Tibial nerve (tissue), 4 donors: ENCODE measurements at regions not wholly inside any gene's neighbourhood (a gene's known extent, or its start where the extent isn't known, plus 50 kb on each side); places are given as distances from the start of the nearest gene placed in this dataset.

Source experiments
- DNase-seq, 2 donors: peaks; one replicate each; pipeline ENCODE4 v3.0.0-alpha.2; 2019; ENCODE audit warnings: low spot score in 2 of 2
- H3K27ac ChIP-seq, 4 donors: fragments of 200-600 bp; sonication (generic) in 3 of 4; one replicate each; pipeline ENCODE4 v1.5.1; 2017 to 2019; ENCODE audit warnings: mild to moderate bottlenecking in 1 of 4
- H3K27me3 ChIP-seq, 2 donors: fragments of 200-600 bp; sonication (generic) in 1 of 2; one replicate each; pipeline versions ENCODE4 v1.5.1 to v1.6.0; 2017 to 2019
- H3K36me3 ChIP-seq, 3 donors: fragments of 200-600 bp; sonication (generic); one replicate each; pipeline ENCODE4 v1.5.1; 2018 to 2019
- H3K4me1 ChIP-seq, 4 donors: fragments of 200-600 bp; sonication (generic) in 3 of 4; one replicate each; pipeline ENCODE4 v1.5.1; 2017 to 2019
- H3K4me3 ChIP-seq, 4 donors: fragments of 200-600 bp; sonication (generic) in 3 of 4; one replicate each; pipeline ENCODE4 v1.5.1; 2017 to 2019; ENCODE audit warnings: mild to moderate bottlenecking in 1 of 4, moderate library complexity in 1 of 4
- H3K9me3 ChIP-seq, 4 donors: fragments of 200-600 bp; sonication (generic) in 3 of 4; one replicate each; pipeline ENCODE4 v1.5.1; 2017 to 2019
- CTCF ChIP-seq, 5 experiments: fragments of 200-600 bp in 3 of 5; fragments of 450-650 bp in 2 of 5; sonication (generic) in 3 of 5; IDR thresholded peaks; one replicate each; pipeline ENCODE4 v1.5.1; 2016 to 2019; ENCODE audit warnings: antibody characterized with exemption in 5 of 5, mild to moderate bottlenecking in 3 of 5, moderate library complexity in 2 of 5
- EP300 ChIP-seq, 2 donors: sonication (generic); formaldehyde crosslinking; IDR thresholded peaks; one replicate each; pipeline ENCODE4 v1.6.1; 2017; ENCODE audit warnings: antibody characterized with exemption in 2 of 2, mild to moderate bottlenecking in 1 of 2
- POLR2A ChIP-seq, 2 donors: fragments of 450-650 bp; IDR thresholded peaks; one replicate each; pipeline ENCODE4 v1.6.1; 2017; ENCODE audit warnings: antibody characterized with exemption in 2 of 2, mild to moderate bottlenecking in 2 of 2, moderate library complexity in 2 of 2
- WGBS, 2 donors: methylation state at CpG; one replicate each; pipeline ENCODE4 v1.1.5; 2018; 5-methylcytosine and 5-hydroxymethylcytosine counted together

GRCh38 chr12:47025798-47026197, 53.6 kb upstream of the PCED1B start:
- H3K4me1 ChIP-seq, result no peaks in the 10 kb centered on the region
- H3K9me3 ChIP-seq, result no peaks in the 10 kb centered on the region
- H3K4me3 ChIP-seq, result no peak overlapping the region
- H3K36me3 ChIP-seq, result no peaks in the 10 kb centered on the region
- H3K27me3 ChIP-seq, result no peaks in the 10 kb centered on the region
- WGBS, 2 donors, result 92% methylated on average over 2 of the region's 2 CpGs
- TF ChIP-seq POLR2A (IDR thresholded peaks at IDR 0.05), result no peak
- no peak for TF ChIP-seq CTCF (IDR thresholded peaks at IDR 0.05)
- TF ChIP-seq EP300 (IDR thresholded peaks at IDR 0.05), result no peak
- DNase-seq, result no peak
- H3K27ac ChIP-seq, result no peak overlapping the region

DNA sequence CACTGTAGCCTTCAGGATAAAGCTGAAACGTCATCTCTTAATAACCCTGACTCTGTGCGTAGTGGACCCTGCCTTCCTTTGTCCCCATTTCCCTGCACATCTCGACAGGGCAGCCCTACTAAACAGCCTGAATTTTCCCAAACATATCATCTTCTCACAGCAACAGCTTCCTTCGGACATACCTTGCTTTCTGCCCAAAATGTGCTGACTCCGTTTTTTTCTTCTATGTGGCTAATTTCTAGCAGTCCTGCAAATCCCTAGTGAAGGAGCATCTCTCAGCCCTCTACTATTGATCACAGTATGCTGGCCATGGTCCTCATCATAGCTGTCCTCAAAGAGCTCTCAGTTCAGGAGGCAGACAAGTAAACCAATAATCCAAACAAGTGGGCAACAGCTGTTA, 53.1 kb upstream of the PCED1B start:
- WGBS, 2 donors, result 76 to 79% methylated on average over 5 of the region's 5 CpGs
- no peak overlapping the region for H3K4me3 ChIP-seq
- TF ChIP-seq EP300 (IDR thresholded peaks at IDR 0.05) (no peak), POLR2A (IDR thresholded peaks at IDR 0.05) (no peak), CTCF (IDR thresholded peaks at IDR 0.05) (no peak)
- no peaks in the 10 kb centered on the region for H3K9me3 ChIP-seq
- H3K36me3 ChIP-seq, result no peaks in the 10 kb centered on the region
- DNase-seq, result no peak
- H3K27me3 ChIP-seq, result no peaks in the 10 kb centered on the region
- no peak overlapping the region for H3K27ac ChIP-seq
- H3K4me1 ChIP-seq, result no peaks in the 10 kb centered on the region
